ENCODE measurements at regions not wholly inside any gene's neighbourhood (a gene's known extent, or its start where the extent isn't known, plus 50 kb on each side); places are given as distances from the start of the nearest gene placed in this dataset.

- in situ Hi-C loops (cut with MboI; ENCODE audit: low sequenced_read_pairs), result no loop called here
Measured at GRCh38 chr7:12456506-12456905, 52.8 kb upstream of the VWDE start.

GRCh38 chr7:12458520-12459131, 55.0 kb upstream of the VWDE start:
- in situ Hi-C loops (cut with MboI; ENCODE audit: low sequenced_read_pairs), result no loop called here

- in situ Hi-C loops (cut with MboI; ENCODE audit: low sequenced_read_pairs), result no loop called here
Measured at GRCh38 chr7:12467837-12468236, 64.2 kb upstream of the VWDE start.

GRCh38 chr7:12469568-12469967, 65.9 kb upstream of the VWDE start:
- in situ Hi-C loops (cut with MboI; ENCODE audit: low sequenced_read_pairs), result no loop called here

- in situ Hi-C loops (cut with MboI; ENCODE audit: low sequenced_read_pairs), result no loop called here
Measured at GRCh38 chr7:12470930-12471329, 67.3 kb upstream of the VWDE start.

GRCh38 chr7:12474035-12474434, 70.4 kb upstream of the VWDE start:
- in situ Hi-C loops (cut with MboI; ENCODE audit: low sequenced_read_pairs), result no loop called here

- in situ Hi-C loops (cut with MboI; ENCODE audit: low sequenced_read_pairs), result loop anchor here (25.0 kb wide), 1 partner anchor 1088 kb away; no protein-coding TSS in a partner anchor
Measured at GRCh38 chr7:12475362-12476063, 71.8 kb upstream of the VWDE start.

- in situ Hi-C loops (cut with MboI; ENCODE audit: low sequenced_read_pairs), result loop anchor here (25.0 kb wide), 1 partner anchor 1090 kb away; no protein-coding TSS in a partner anchor
Measured at GRCh38 chr7:12477620-12478019, 74.0 kb upstream of the VWDE start.

GRCh38 chr7:12481722-12482121, 78.1 kb upstream of the VWDE start:
- in situ Hi-C loops (cut with MboI; ENCODE audit: low sequenced_read_pairs), result loop anchor here (25.0 kb wide), 1 partner anchor 1094 kb away; no protein-coding TSS in a partner anchor

GRCh38 chr7:12485845-12486244, 82.2 kb upstream of the VWDE start:
- in situ Hi-C loops (cut with MboI; ENCODE audit: low sequenced_read_pairs), result loop anchor here (25.0 kb wide), 1 partner anchor 1099 kb away; no protein-coding TSS in a partner anchor

- in situ Hi-C loops (cut with MboI; ENCODE audit: low sequenced_read_pairs), result loop anchor here (25.0 kb wide), 1 partner anchor 1101 kb away; no protein-coding TSS in a partner anchor
Measured at GRCh38 chr7:12488341-12488740, 82.2 kb upstream of the SCIN start.

GRCh38 chr7:12490107-12490688, 80.3 kb upstream of the SCIN start:
- in situ Hi-C loops (cut with MboI; ENCODE audit: low sequenced_read_pairs), result loop anchor here (25.0 kb wide), 1 partner anchor 1103 kb away; no protein-coding TSS in a partner anchor

GRCh38 chr7:12490940-12491339, 79.6 kb upstream of the SCIN start:
- in situ Hi-C loops (cut with MboI; ENCODE audit: low sequenced_read_pairs), result loop anchor here (25.0 kb wide), 1 partner anchor 1104 kb away; no protein-coding TSS in a partner anchor

- in situ Hi-C loops (cut with MboI; ENCODE audit: low sequenced_read_pairs), result loop anchor here (25.0 kb wide), 1 partner anchor 1104 kb away; no protein-coding TSS in a partner anchor
Measured at GRCh38 chr7:12491526-12491925, 79.0 kb upstream of the SCIN start.

GRCh38 chr7:12493407-12493806, 77.1 kb upstream of the SCIN start:
- in situ Hi-C loops (cut with MboI; ENCODE audit: low sequenced_read_pairs), result loop anchor here (25.0 kb wide), 1 partner anchor 1106 kb away; no protein-coding TSS in a partner anchor

GRCh38 chr7:12493863-12494686, 76.4 kb upstream of the SCIN start:
- in situ Hi-C loops (cut with MboI; ENCODE audit: low sequenced_read_pairs), result loop anchor here (25.0 kb wide), 1 partner anchor 1107 kb away; no protein-coding TSS in a partner anchor

- in situ Hi-C loops (cut with MboI; ENCODE audit: low sequenced_read_pairs), result loop anchor here (25.0 kb wide), 1 partner anchor 1107 kb away; no protein-coding TSS in a partner anchor
Measured at GRCh38 chr7:12494687-12495024, 75.9 kb upstream of the SCIN start.

GRCh38 chr7:12496901-12497674, 73.4 kb upstream of the SCIN start:
- in situ Hi-C loops (cut with MboI; ENCODE audit: low sequenced_read_pairs), result loop anchor here (25.0 kb wide), 1 partner anchor 1110 kb away; no protein-coding TSS in a partner anchor

- in situ Hi-C loops (cut with MboI; ENCODE audit: low sequenced_read_pairs), result loop anchor here (25.0 kb wide), 1 partner anchor 758 kb away; no protein-coding TSS in a partner anchor
Measured at GRCh38 chr7:12504149-12504548, 66.4 kb upstream of the SCIN start.

- in situ Hi-C loops (cut with MboI; ENCODE audit: low sequenced_read_pairs), result loop anchor here (25.0 kb wide), 1 partner anchor 754 kb away; no protein-coding TSS in a partner anchor
Measured at GRCh38 chr7:12508005-12508404, 62.5 kb upstream of the SCIN start.

All from HL-60/S4 treated with phorbol 12-myristate 13-acetate at 8.2 ng/mL for 4 days and 3 days (cell line).